Glutamatergic neuron (in vitro differentiated cells): ENCODE measurements at regions not wholly inside any gene's neighbourhood (a gene's known extent, or its start where the extent isn't known, plus 50 kb on each side); places are given as distances from the start of the nearest gene placed in this dataset.
A peak's percentile ranks its signal among the peaks of the same experiment; 100 is the strongest.

Experiments
- DNase-seq: peaks from one replicate; pipeline ENCODE4 v3.0.0; 2022
- H3K27ac Mint-ChIP-seq: one replicate; pipeline ENCODE4 v1.8.0; 2020; ENCODE audit warnings: mild to moderate bottlenecking, mixed read lengths, inconsistent platforms; ENCODE audit not compliant: unreplicated experiment
- H3K27me3 Mint-ChIP-seq: one replicate; pipeline ENCODE4 v1.8.0; 2020; ENCODE audit warnings: mild to moderate bottlenecking, moderate library complexity, mixed read lengths, inconsistent platforms; ENCODE audit not compliant: unreplicated experiment
- H3K36me3 Mint-ChIP-seq: one replicate; pipeline ENCODE4 v1.8.0; 2020; ENCODE audit warnings: mild to moderate bottlenecking, mixed read lengths, inconsistent platforms; ENCODE audit not compliant: unreplicated experiment
- H3K4me1 Mint-ChIP-seq: one replicate; pipeline ENCODE4 v1.8.0; 2020; ENCODE audit warnings: mild to moderate bottlenecking, low read depth, mixed read lengths, inconsistent platforms; ENCODE audit not compliant: unreplicated experiment
- H3K4me3 Mint-ChIP-seq: one replicate; pipeline ENCODE4 v1.8.0; 2020; ENCODE audit warnings: mild to moderate bottlenecking, mixed read lengths, inconsistent platforms; ENCODE audit not compliant: unreplicated experiment
- H3K9me3 Mint-ChIP-seq: one replicate; pipeline ENCODE4 v1.8.0; 2020; ENCODE audit warnings: mild to moderate bottlenecking, moderate library complexity, mixed read lengths, inconsistent platforms; ENCODE audit not compliant: unreplicated experiment
- CTCF ChIP-seq: fragments of 200-600 bp; sonication (generic); IDR thresholded peaks from one replicate; pipeline ENCODE4 v1.5.0; 2021; ENCODE audit not compliant: partially characterized antibody, unreplicated experiment

GRCh38 chr6:66421570-66421969 is 714.5 kb upstream of the EYS start:
- DNase-seq = peak; percentile 28
- H3K27me3 Mint-ChIP-seq = no peaks in the 10 kb centered on the region
- no peak overlapping the region for H3K4me3 Mint-ChIP-seq
- no peaks in the 10 kb centered on the region for H3K9me3 Mint-ChIP-seq
- H3K4me1 Mint-ChIP-seq = no peaks in the 10 kb centered on the region
- no peak overlapping the region for H3K27ac Mint-ChIP-seq
- H3K36me3 Mint-ChIP-seq = peaks cover 7% of the 10 kb centered on the region
- TF ChIP-seq CTCF = peak; percentile 60

- Mint-ChIP-seq H3K4me1 (no peaks in the 10 kb centered on the region), H3K27me3 (no peaks in the 10 kb centered on the region), H3K9me3 (no peaks in the 10 kb centered on the region), H3K36me3 (no peaks in the 10 kb centered on the region), H3K4me3 (no peak overlapping the region), H3K27ac (no peak overlapping the region)
- no peak for TF ChIP-seq CTCF
- DNase-seq = no peak
These were observed 711.9 kb upstream of the EYS start for GRCh38 chr6:66418906-66419305.

GRCh38 chr6:66403966-66404365 is 696.9 kb upstream of the EYS start:
- H3K4me3 Mint-ChIP-seq = no peak overlapping the region
- H3K9me3 Mint-ChIP-seq = no peaks in the 10 kb centered on the region
- TF ChIP-seq CTCF = no peak
- no peak overlapping the region for H3K27ac Mint-ChIP-seq
- DNase-seq = no peak
- H3K36me3 Mint-ChIP-seq = no peaks in the 10 kb centered on the region
- H3K4me1 Mint-ChIP-seq = peaks cover 3% of the 10 kb centered on the region
- H3K27me3 Mint-ChIP-seq = no peaks in the 10 kb centered on the region

GRCh38 chr6:66402873-66403272 is 695.8 kb upstream of the EYS start:
- no peak for DNase-seq
- no peak for TF ChIP-seq CTCF
- peaks cover 3% of the 10 kb centered on the region for H3K4me1 Mint-ChIP-seq
- no peaks in the 10 kb centered on the region for H3K27me3 Mint-ChIP-seq
- peak overlapping the region; percentile 12 for H3K4me3 Mint-ChIP-seq
- H3K27ac Mint-ChIP-seq = no peak overlapping the region
- H3K36me3 Mint-ChIP-seq = no peaks in the 10 kb centered on the region
- H3K9me3 Mint-ChIP-seq = no peaks in the 10 kb centered on the region

GRCh38 chr6:66396549-66396948 is 689.5 kb upstream of the EYS start:
- H3K4me3 Mint-ChIP-seq = no peak overlapping the region
- DNase-seq = no peak
- no peak overlapping the region for H3K27ac Mint-ChIP-seq
- H3K27me3 Mint-ChIP-seq = no peaks in the 10 kb centered on the region
- no peaks in the 10 kb centered on the region for H3K36me3 Mint-ChIP-seq
- H3K4me1 Mint-ChIP-seq = no peaks in the 10 kb centered on the region
- H3K9me3 Mint-ChIP-seq = no peaks in the 10 kb centered on the region
- TF ChIP-seq CTCF = no peak
